C4-2B (cell line): ENCODE measurements at regions not wholly inside any gene's neighbourhood (a gene's known extent, or its start where the extent isn't known, plus 50 kb on each side); places are given as distances from the start of the nearest gene placed in this dataset.

Source experiments
- ZFX ChIP-seq: fragments of 450-650 bp; IDR thresholded peaks from 2 replicates; pipeline ENCODE4 v1.6.1; 2017
- TF ChIP-seq, protein P1 (sequence below): fragments of 450-650 bp; conservative IDR thresholded peaks from 2 replicates; pipeline ENCODE4 v1.5.1; 2017; ENCODE audit warnings: mild to moderate bottlenecking

DNA sequence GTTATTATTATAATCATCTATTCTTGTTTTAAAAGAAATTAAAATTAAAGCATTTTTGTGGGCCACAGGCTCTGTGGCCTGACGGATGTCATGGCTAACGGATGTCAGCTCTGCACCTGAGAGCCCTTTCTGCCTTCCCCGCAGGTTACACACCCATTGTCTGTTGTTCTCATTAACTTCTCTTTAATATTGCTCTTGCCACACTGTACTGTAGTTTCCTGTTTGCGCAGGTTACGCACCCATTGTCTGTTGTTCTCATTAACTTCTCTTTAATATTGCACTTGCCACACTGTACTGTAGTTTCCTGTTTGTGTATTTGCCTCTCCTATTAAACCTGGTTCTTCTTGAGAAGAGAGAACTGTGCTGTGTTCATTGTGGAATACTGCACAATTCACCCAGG lies 294.4 kb upstream of the PLXNA2 start:
- TF ChIP-seq, protein P1, sequence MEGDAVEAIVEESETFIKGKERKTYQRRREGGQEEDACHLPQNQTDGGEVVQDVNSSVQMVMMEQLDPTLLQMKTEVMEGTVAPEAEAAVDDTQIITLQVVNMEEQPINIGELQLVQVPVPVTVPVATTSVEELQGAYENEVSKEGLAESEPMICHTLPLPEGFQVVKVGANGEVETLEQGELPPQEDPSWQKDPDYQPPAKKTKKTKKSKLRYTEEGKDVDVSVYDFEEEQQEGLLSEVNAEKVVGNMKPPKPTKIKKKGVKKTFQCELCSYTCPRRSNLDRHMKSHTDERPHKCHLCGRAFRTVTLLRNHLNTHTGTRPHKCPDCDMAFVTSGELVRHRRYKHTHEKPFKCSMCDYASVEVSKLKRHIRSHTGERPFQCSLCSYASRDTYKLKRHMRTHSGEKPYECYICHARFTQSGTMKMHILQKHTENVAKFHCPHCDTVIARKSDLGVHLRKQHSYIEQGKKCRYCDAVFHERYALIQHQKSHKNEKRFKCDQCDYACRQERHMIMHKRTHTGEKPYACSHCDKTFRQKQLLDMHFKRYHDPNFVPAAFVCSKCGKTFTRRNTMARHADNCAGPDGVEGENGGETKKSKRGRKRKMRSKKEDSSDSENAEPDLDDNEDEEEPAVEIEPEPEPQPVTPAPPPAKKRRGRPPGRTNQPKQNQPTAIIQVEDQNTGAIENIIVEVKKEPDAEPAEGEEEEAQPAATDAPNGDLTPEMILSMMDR, result no peak
- no peak for TF ChIP-seq ZFX
